ENCODE measurements at regions not wholly inside any gene's neighbourhood (a gene's known extent, or its start where the extent isn't known, plus 50 kb on each side); places are given as distances from the start of the nearest gene placed in this dataset.

DNA sequence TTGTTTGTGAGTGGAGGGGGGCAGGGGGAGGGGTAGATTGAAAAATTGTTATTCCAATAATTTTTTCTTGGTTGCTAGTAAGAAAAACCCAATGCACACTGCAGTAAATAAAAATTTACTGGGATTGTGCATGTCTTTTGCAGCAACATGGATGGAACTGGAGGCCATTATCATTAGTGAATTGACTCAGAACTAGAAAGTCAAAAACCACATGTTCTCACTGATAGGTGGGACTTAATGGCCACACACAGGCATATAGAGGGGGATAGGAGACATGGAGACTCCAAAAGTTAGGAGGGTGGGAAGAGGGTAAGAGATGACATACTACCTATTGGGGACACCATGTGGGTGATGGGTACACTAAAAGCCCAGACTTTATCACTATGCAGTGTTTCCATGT is 67.2 kb downstream of the BUB3 start:
- H4K20me1 ChIP-seq (ENCODE audit: insufficient read depth, low read length): no peaks in the 10 kb centered on the region
- H3K27me3 ChIP-seq (ENCODE audit: control insufficient read depth in 2 of 2, insufficient read depth in 2 of 2, low read length in 2 of 2): no peaks in the 10 kb centered on the region
- Mint-ChIP-seq H3K27me3 (ENCODE audit: low read depth in 3 of 3) (peaks cover 0 to 6% (median 2%) of the 10 kb centered on the region in 3 donors), H3K4me1 (no peaks in the 10 kb centered on the region), H3K4me3 (no peak overlapping the region), H3K36me3 (peaks cover 0 to 2% of the 10 kb centered on the region in 2 donors), H3K27ac (no peak overlapping the region), H3K9me3 (peaks cover 3 to 21% (median 10%) of the 10 kb centered on the region in 7 donors)
- H3K4me2 ChIP-seq (replicated peaks; ENCODE audit: extremely low read depth, low read length, poor library complexity, severe bottlenecking): no peak overlapping the region
- no peak overlapping the region for H3K27ac ChIP-seq (ENCODE audit: low read depth in 1 of 2, low read length in 2 of 2)
- no peak overlapping the region for H3K4me3 ChIP-seq (replicated peaks in 1 of 3; ENCODE audit: low read depth in 2 of 3, low read length in 3 of 3)
- intact Hi-C loops (cut with micrococcal nuclease): no loop called here
- H3K79me2 ChIP-seq (ENCODE audit: insufficient read depth, low read length): no peaks in the 10 kb centered on the region
- no peaks in the 10 kb centered on the region for H3K36me3 ChIP-seq (replicated peaks in 1 of 2; ENCODE audit: control insufficient read depth in 1 of 2, insufficient read depth in 2 of 2, low read length in 2 of 2)
- H3K9me3 ChIP-seq (replicated peaks in 1 of 2; ENCODE audit: control insufficient read depth in 1 of 2, insufficient read depth in 1 of 2, low read length in 2 of 2): no peaks in the 10 kb centered on the region
- H3K4me1 ChIP-seq (ENCODE audit: control insufficient read depth in 1 of 2, insufficient read depth in 2 of 2, low read length in 2 of 2): no peaks in the 10 kb centered on the region
- no peak for TF ChIP-seq CTCF (IDR thresholded peaks at IDR 0.05)
- DNase-seq: no peak
- H2AFZ ChIP-seq (ENCODE audit: insufficient read depth, low read depth, low read length, poor library complexity, severe bottlenecking): no peak overlapping the region
- no peak overlapping the region for H3K9ac ChIP-seq (ENCODE audit: insufficient read depth, low read length, poor library complexity, severe bottlenecking)

DNA sequence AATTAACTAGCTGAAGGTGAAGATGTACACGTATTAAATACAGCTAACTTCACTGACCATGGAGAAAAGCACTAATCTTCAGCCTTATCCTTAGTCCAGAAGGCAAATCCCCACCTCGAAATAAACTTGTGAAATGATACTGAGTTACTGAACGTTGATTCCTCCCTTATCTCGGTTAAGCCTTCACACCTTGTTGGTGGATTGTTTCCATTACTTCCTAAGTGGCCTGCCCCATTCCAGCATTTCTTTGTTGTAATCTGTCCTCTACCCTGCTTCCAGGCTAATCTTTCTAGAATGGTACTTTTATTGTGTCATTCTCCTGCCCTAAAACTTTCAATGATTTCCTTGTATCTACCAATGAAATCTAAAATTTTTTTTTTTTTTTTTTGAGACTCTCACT is 68.6 kb downstream of the BUB3 start:
- Histone ChIP-seq H3K36me3 (replicated peaks in 1 of 2; ENCODE audit: control insufficient read depth in 1 of 2, insufficient read depth in 2 of 2, low read length in 2 of 2) (no peaks in the 10 kb centered on the region), H4K20me1 (ENCODE audit: insufficient read depth, low read length) (no peaks in the 10 kb centered on the region), H3K9ac (ENCODE audit: insufficient read depth, low read length, poor library complexity, severe bottlenecking) (no peak overlapping the region), H3K27me3 (ENCODE audit: control insufficient read depth in 2 of 2, insufficient read depth in 2 of 2, low read length in 2 of 2) (no peaks in the 10 kb centered on the region), H3K9me3 (replicated peaks in 1 of 2; ENCODE audit: control insufficient read depth in 1 of 2, insufficient read depth in 1 of 2, low read length in 2 of 2) (no peaks in the 10 kb centered on the region), H3K4me3 (replicated peaks in 1 of 3; ENCODE audit: low read depth in 2 of 3, low read length in 3 of 3) (no peak overlapping the region), H2AFZ (ENCODE audit: insufficient read depth, low read depth, low read length, poor library complexity, severe bottlenecking) (no peak overlapping the region), H3K4me1 (ENCODE audit: control insufficient read depth in 1 of 2, insufficient read depth in 2 of 2, low read length in 2 of 2) (no peaks in the 10 kb centered on the region), H3K4me2 (replicated peaks; ENCODE audit: extremely low read depth, low read length, poor library complexity, severe bottlenecking) (no peak overlapping the region), H3K27ac (ENCODE audit: low read depth in 1 of 2, low read length in 2 of 2) (no peak overlapping the region), H3K79me2 (ENCODE audit: insufficient read depth, low read length) (no peaks in the 10 kb centered on the region)
- Mint-ChIP-seq H3K27ac (no peak overlapping the region), H3K4me3 (no peak overlapping the region), H3K27me3 (ENCODE audit: low read depth in 3 of 3) (peaks cover 0 to 6% (median 0%) of the 10 kb centered on the region in 3 donors), H3K9me3 (peaks cover 2 to 19% (median 4%) of the 10 kb centered on the region in 7 donors), H3K4me1 (no peaks in the 10 kb centered on the region), H3K36me3 (peaks cover 0 to 2% of the 10 kb centered on the region in 2 donors)
- no peak for DNase-seq
- TF ChIP-seq CTCF (IDR thresholded peaks at IDR 0.05): no peak
- no CpG with 5 or more reads among the region's 4 CpGs for WGBS (ENCODE audit: insufficient coverage)
- intact Hi-C loops (cut with micrococcal nuclease): no loop called here
